ENCODE measurements at regions not wholly inside any gene's neighbourhood (a gene's known extent, or its start where the extent isn't known, plus 50 kb on each side); places are given as distances from the start of the nearest gene placed in this dataset.
"Not testable (repeated sequence)": the region's sequence is repeated elsewhere in the genome, so short reads cannot be mapped to it uniquely, and the experiment has no call there.

- no peak for DNase-seq
Observed at GRCh38 chr6:86030875-86031274, 388.2 kb upstream of the SYNCRIP start.

- DNase-seq, result no peak
Observed at GRCh38 chr6:86028776-86029175, 386.1 kb upstream of the SYNCRIP start.

DNA sequence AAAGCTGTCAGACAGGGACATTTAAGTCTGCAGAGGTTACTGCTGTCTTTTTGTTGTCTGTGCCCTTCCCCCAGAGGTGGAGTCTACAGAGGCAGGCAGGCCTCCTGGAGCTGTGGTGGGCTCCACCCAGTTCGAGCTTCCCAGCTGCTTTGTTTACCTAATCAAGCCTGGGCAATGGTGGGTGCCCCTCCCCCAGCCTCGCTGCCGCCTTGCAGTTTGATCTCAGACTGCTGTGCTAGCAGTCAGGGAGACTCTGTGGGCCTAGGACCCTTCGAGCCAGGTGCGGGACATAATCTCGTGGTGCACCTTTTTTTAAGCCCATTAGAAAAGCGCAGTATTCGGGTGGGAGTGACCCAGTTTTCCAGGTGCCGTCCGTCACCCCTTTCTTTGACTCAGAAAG, 384.2 kb upstream of the SYNCRIP start:
- not testable (repeated sequence) for DNase-seq

DNA sequence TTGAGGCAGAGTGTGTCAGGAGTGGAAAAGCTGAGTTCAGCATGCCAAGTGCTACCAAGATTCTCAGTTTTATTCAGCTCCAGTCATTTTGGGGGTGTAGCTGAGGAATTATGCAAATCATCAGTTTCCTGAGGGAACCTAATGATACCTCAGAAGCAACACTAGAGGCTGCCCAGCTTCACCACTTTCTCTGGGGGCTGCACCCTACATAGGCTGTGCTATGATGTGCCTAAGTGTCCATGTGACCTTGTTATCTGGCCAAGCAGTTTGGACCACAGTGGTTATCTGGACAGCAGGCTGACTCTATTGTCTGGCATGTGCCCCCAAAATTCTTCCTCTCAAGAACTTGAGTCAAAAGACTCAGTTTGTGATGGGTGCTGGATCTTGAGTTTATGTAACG, 374.6 kb upstream of the SYNCRIP start:
- DNase-seq, result no peak

DNA sequence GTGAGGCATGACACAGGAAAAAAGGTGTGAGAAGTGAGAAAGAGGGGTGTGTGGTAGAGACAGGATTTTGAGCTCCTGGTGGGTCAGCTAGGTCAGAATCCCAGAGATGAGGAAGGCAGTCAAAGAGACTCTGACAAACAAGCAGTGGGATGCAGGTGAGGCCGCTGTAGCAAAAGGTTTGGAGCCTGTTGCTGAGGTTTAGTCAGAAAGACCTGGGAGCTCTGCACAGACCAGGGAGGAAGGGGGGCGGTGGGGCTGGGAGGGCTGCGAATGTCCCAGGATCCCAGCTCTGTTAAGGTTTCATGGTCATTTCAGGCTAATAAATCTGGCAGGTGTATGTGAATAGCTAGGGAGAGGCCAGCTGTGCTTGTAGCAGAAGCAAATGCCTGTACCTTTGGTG, 373.9 kb upstream of the SYNCRIP start:
- no peak for DNase-seq

DNA sequence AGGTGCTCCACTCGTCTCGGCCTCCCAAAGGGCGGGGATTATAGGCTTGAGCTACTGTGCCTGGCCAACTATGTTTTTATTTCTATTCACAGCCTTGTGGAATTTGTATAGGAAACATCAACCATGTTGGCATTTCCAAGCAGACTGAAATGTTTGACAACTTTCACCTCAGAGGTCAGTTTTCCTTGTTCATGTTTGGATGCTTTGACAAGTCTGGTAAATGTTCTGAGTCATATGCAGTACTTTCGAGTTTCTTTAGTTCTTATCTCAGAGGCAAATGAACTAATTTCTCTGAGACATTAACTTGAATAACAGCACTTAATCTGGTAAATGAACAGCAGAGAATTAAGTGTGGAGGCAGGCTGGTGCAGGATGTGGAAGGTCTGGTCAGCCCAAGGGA, 373.4 kb upstream of the SYNCRIP start:
- DNase-seq, result no peak

DNA sequence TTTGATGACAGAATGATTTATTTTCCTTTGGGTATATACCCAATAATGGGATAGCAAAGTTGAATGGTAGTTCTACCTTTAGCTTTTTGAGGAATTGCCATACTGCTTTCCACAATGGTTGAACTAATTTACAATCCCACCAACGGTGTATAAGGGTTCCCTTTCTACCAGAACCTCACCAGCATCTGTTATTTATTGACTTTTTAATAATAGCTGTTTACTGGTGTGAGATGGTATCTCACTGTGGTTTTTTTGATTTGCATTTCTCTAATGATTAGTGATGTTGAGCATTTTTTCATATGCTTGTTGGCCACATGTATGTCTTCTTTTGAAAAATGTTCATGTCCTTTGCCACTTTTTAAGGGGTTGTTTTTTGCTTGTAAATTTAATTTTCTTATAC, 370.3 kb upstream of the SYNCRIP start:
- not testable (repeated sequence) for DNase-seq

DNA sequence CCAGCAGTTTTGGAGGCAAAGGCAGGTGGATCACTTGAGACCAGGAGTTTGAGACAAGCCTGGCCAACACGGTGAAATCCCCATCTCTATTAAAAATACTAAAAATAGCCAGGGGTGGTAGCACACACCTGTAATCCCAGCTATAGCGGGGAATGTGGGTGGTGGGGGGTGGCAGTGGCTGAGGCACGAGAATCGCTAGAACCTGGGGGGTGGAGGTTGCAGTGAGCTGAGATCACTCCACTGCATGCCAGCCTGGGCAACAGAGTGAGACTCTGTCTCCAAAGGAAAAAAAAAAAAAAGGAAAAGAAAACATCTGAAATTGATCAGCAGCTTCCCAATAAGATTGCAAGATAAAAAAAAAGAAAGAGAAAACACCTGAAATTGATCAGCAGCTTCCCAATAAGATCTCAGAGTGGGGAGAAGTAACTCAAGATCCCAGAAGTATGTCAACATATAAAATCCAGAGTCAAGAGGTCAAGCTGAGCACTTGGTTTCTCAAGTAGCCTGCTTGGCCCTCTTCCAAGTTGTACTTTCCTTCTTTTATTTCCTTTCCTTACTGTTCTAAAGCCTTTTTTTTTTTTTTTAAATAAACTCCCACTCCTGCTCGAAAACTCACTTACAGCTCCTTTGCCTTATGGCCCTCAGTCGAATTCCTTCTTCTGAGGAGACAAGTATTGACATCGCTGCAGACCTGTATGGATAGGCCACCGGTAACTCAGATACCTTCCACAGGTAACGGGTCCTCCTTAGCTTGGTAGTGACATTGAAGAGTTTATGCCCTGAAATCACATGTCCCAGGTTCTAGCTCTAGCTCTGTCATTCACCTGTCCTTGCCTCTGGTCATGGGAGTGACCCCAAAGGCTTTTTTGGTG, 368.5 kb upstream of the SYNCRIP start:
- no peak for DNase-seq

GRCh38 chr6:85997206-85997605, 354.5 kb upstream of the SYNCRIP start:
- no peak for DNase-seq

DNA sequence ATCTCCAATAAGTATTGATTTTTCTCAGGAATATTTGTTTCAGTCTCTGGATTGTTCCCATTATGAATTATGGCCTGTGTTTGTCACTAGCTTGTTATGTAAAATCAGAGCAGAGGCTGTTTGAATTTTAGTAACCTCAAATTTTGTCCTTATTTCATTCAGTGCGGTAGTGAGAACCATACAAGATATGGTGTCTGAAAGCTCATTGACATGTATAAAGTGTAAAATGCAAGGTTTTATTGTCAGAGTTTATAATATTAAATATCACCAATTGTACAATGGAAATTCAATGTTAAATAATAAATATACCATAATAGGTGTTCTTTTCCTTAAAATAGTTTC, 353.3 kb upstream of the SYNCRIP start:
- no peak for DNase-seq

DNA sequence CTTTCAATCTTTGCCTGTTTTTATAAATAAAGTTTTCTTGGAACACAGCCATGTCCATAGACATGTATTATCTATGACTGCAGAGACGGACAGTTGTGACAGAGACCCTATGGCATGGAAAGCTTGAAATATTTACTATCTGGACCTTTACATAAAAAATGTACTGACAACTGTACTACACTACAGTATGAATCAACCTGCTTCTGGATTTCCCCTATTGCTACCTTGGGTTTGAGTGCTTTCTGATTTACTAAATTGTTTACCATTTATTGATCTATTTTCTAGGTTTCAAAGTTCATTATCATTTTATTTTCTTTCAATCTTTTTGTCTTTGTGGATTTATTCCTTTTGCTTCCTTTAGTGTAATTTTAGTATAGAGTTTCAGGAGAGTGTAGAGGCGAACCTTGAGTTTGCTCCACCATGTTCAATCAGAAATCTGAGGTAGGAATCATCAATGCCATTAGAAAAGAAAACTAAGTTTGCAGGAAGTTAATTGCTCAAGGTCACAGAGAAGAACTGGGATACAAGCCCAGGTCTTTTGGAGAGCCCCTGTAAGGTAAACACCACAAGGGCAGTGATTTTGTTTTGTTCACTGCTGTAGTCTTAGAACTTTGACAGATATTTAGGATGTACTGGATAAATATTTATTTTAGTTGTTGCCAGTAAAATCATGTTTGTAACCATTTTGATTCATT, 352.8 kb upstream of the SYNCRIP start:
- no peak for DNase-seq

GRCh38 chr6:85986681-85987080, 344.0 kb upstream of the SYNCRIP start:
- no peak for DNase-seq

GRCh38 chr6:85983032-85983659, 340.5 kb upstream of the SYNCRIP start:
- no peak for DNase-seq

- DNase-seq, result no peak
Observed at GRCh38 chr6:85977661-85978060, 335.0 kb upstream of the SYNCRIP start.

DNA sequence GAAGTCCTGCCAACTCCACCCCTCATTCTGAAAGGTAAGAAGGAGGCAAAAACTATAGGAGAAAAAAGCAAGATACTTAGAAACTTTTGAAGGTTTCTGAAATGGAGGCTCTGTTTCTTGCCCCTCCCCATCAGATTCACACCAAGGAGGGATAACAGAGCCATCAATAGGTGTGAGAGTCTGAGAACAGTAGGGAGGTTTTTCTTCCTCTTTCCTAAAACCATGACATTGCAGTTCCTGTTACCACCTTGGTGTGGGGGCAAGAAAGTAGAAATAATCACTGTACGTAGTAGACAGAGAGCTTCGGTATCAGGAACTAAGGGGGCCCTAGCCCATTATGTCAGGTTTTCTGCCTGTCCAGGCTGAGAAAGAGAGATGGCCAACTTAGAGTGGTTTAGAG, 333.3 kb upstream of the SYNCRIP start:
- no peak for DNase-seq

DNA sequence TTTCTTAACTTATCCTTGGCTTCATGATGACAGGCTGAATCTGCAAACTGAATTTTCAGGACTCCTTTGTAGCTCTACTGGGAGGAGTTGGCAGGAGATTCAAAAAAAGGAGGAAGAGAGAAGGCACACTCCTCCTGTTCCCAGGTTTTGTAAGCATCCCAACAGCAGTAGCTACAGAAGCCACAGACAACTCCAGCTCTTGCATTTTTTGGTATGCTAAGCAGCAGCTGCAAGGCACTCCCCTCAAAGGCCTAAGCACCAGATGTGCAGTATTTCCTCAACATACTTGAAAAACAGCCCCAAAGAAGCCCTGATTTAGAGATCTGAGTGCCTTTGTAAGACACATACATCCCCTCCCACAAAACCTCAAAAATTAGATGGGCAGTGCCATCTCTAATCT, 328.6 kb upstream of the SYNCRIP start:
- no peak for DNase-seq

DNA sequence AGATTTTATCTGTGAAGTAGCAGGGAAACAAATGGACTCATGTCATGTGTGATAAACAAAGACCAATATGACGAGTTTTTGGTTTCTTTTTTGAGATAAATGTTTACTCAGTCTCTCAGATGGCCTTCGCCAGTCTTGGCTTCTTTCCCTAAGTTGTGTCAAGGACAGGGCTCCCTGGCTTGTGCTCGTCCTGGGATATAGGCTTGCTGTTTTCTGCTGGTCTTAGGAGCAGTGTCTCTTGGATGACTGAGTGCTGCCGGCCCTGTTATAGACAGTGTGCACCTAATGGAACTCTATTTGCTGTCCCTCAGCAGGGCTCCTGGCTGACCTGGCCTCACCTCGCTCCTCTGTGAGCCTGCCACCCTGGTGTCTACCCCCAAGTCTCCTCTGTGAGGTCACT, 324.1 kb upstream of the SYNCRIP start:
- no peak for DNase-seq

GRCh38 chr6:85961746-85962145, 319.1 kb upstream of the SYNCRIP start:
- DNase-seq, result no peak

DNA sequence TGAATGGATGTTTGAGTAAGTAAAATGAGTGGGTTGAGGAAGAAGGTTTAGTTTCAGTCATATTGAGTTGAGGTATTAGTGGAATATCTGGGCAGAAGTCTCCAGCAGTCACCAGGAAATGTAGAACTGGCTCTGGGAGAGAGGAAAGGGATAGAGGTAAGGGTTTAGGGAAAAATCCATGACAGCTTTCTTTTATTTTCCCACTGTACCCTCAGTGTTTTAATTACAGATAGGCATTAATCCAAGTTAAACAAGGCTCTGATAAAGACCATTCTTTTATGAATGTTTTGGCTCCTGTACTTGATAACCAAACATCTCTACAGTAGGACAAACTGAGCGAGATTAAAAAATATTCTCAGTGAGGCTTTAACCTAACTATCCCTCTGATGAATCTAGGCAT, 318.4 kb upstream of the SYNCRIP start:
- no peak for DNase-seq

DNA sequence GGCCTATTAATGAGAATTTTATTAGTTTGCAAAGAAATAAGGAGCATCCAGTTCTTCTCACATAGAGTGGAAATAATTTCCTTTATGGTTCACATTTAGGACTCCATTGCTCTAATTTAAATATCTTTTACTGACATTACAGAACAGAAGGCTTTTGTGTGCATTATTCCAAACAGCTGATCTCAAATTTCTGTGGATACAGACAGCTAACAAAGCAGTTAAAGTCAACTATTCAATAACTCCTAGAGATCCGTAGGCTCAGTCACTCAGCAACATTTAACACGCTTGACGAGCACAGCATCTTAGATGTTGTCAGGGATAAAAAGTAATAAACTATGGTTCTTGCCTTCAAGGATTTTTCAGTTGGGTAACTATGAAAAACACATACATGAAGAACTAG, 305.8 kb upstream of the SYNCRIP start:
- no peak for DNase-seq

DNA sequence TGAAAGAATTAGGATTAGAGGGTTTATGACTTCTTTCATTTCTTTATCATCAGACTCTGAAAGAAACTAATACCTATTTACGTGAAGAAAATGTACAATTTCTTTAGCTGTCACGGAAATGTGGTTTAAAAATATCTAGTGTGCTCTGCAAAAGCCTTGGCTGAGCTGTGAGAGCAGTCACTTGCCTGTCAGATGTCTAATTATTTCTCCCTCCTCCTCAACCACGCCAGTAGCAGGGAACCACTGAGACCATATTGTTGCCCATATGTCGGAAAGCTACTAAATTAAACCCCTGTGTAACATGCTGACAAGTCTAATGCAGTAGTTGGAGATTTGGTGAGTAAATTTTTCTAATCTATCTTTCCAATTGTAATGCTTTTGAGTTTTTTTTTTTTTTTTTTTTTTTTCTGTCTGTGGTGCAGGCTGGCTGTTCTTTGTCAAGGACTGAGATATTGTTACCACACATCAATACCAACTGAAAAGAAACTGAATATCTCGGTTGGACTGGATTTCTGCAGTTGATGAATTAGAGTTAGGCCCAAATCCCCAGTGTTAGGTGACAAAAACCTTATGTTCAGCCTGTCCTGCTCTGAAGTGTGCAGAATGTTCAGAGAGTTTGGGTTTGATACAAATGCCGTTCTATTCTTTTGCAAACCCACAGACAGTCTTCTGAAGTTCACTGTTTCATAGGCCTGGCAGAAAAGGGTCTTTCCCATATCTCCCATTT, 302.9 kb upstream of the SYNCRIP start:
- DNase-seq, result no peak

GRCh38 chr6:85944776-85945175, 302.1 kb upstream of the SYNCRIP start:
- DNase-seq, result no peak

DNA sequence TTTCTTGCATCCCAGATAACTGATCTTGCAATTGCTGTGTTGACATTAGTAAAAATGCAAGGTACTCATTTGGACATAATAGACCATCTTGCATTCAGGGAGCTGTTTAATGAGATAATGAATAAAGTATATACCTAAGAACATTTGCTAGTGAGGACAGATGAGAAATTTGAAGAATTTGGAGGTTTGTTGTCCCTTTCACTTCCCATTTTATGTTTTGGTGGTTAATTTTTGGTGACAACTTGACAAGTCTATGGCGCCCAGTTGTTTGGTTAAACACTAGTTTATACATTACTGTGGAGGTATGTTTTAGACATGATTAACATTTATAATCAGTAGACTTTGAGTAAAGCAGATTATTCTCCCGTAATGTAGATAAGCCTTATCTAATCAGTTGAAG, 300.2 kb upstream of the SYNCRIP start:
- DNase-seq, result no peak

DNA sequence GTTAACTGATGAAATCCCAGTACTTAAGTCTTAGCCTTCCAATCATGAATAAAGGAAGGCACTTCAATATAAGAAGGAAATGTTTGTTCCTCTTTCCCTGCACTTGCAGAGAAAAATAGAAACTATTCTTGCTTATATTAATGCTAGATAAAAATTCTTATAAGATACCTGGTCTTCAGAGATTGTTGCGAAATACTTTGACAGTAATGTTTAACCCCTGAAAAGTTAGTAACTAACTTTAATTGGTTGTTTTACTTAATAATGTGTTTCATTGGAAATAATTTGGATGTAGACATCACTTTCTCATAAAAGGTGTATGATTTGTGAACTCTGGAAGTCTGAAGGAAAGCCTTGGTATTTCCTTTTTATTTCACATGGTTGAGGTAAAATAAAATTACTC, 294.2 kb upstream of the SYNCRIP start:
- DNase-seq, result no peak

All from CD4-positive, alpha-beta T cell treated with Interleukin-21 for 1 hour (primary cell).